Natural killer cell (primary cell): ENCODE measurements at regions not wholly inside any gene's neighbourhood (a gene's known extent, or its start where the extent isn't known, plus 50 kb on each side); places are given as distances from the start of the nearest gene placed in this dataset.
"Not testable (repeated sequence)": the region's sequence is repeated elsewhere in the genome, so short reads cannot be mapped to it uniquely, and the experiment has no call there.

Experiments used
- ATAC-seq, 3 donors: fragments of 150-1000 bp in 2 of 3; fragments of 200-7000 bp in 1 of 3; cut with Tn5 transposase; 1 replicate in 1 of 3; 2 replicates in 2 of 3; pipeline ENCODE4 v1.10.0; 2021; ENCODE audit warnings: mild to moderate bottlenecking in 2 of 3, moderate library complexity in 2 of 3
- DNase-seq, 2 donors: peaks; one replicate each; pipeline versions ENCODE4 v3.0.0 to v3.0.0-alpha.2; 2013 to 2021; ENCODE audit warnings: mixed read lengths in 1 of 2
- H3K27ac ChIP-seq: one replicate; pipeline ENCODE4 v1.5.1; 2013; ENCODE audit warnings: mild to moderate bottlenecking, low read length
- H3K27me3 ChIP-seq: one replicate; pipeline ENCODE4 v1.6.1; 2013; ENCODE audit warnings: low read length; ENCODE audit not compliant: control insufficient read depth, insufficient read depth
- H3K36me3 ChIP-seq: one replicate; pipeline ENCODE4 v1.6.1; 2013; ENCODE audit warnings: low read length; ENCODE audit not compliant: control insufficient read depth, insufficient read depth
- H3K4me1 ChIP-seq: one replicate; pipeline ENCODE4 v1.6.1; 2013; ENCODE audit warnings: low read length; ENCODE audit not compliant: control insufficient read depth, insufficient read depth
- H3K4me3 ChIP-seq: one replicate; pipeline ENCODE4 v1.5.1; 2013; ENCODE audit warnings: low read length
- H3K9me3 ChIP-seq: one replicate; pipeline ENCODE4 v1.6.1; 2013; ENCODE audit warnings: low read length; ENCODE audit not compliant: control insufficient read depth, insufficient read depth
- H3K27ac Mint-ChIP-seq, 2 donors: one replicate each; pipeline ENCODE4 v1.8.0; 2022; ENCODE audit warnings: mild to moderate bottlenecking in 2 of 2, mixed read lengths in 2 of 2, moderate library complexity in 1 of 2
- H3K27me3 Mint-ChIP-seq, 2 donors: one replicate each; pipeline ENCODE4 v1.8.0; 2022; ENCODE audit warnings: low read depth in 2 of 2, mixed read lengths in 2 of 2
- H3K36me3 Mint-ChIP-seq: one replicate; pipeline ENCODE4 v1.8.0; 2022; ENCODE audit warnings: mixed read lengths
- H3K4me1 Mint-ChIP-seq, 2 donors: one replicate each; pipeline ENCODE4 v1.8.0; 2022; ENCODE audit warnings: mixed read lengths in 2 of 2
- H3K4me3 Mint-ChIP-seq: one replicate; pipeline ENCODE4 v1.8.0; 2022; ENCODE audit warnings: mild to moderate bottlenecking, moderate library complexity, mixed read lengths
- H3K9me3 Mint-ChIP-seq, 2 donors: one replicate each; pipeline ENCODE4 v1.8.0; 2022; ENCODE audit warnings: mixed read lengths in 2 of 2
- CTCF ChIP-seq: fragments of 200-600 bp; IDR thresholded peaks from one replicate; pipeline ENCODE4 v1.8.0; 2022; ENCODE audit warnings: antibody characterized with exemption
- WGBS: methylation state at CpG from one replicate; pipeline ENCODE4 v1.1.7; 2013; ENCODE audit warnings: missing lambda C conversion rate; ENCODE audit not compliant: insufficient coverage; 5-methylcytosine and 5-hydroxymethylcytosine counted together
- intact Hi-C: fragments of 100-400 bp; cut with micrococcal nuclease; formaldehyde crosslinking; loops from one replicate; pipeline ENCODE4 v1.14.2; 2022

DNA sequence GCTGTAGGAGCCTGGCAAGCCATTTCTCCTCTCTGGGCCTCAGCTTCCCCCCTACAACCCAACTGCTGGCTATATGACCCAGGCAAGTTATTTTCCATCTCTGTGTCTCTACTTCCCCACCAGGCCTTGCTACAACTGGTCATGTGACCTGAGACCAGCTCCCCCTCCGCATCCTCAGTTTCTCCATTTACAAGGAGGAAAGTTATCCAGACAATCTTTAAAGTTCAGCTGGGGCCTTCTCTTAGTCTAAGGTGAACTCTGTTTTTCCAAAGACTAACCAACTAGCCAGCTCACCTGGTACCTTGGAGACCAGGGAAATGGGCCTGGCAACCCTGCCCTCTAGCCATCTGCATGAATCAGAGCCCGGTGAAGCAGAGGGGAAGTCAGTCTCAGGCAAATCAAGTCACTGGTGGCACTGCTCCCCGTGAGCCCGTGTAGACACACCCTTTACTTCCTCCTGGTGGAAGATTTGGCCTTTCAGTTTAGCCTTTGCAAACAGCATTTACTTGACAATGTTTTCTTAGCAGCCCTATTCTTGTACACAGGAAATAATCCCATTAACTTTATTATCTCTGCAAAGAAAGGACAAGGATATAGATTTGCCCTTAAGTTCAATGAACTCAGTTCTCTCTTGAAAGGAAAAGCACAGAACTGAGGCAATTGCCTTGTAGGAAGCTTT lies 157.7 kb downstream of the VEGFA start:
- Mint-ChIP-seq H3K27ac (no peak overlapping the region), H3K9me3 (no peaks in the 10 kb centered on the region), H3K36me3 (no peaks in the 10 kb centered on the region), H3K4me3 (no peak overlapping the region), H3K27me3 (peaks cover 0 to 13% of the 10 kb centered on the region in 2 donors), H3K4me1 (peaks cover 36 to 39% of the 10 kb centered on the region in 2 donors)
- intact Hi-C loops, result no loop called here
- no peak overlapping the region for H3K4me3 ChIP-seq
- ATAC-seq (no peak), DNase-seq (no peak)
- H3K36me3 ChIP-seq, result no peaks in the 10 kb centered on the region
- peaks cover 34% of the 10 kb centered on the region for H3K4me1 ChIP-seq
- H3K27me3 ChIP-seq, result no peaks in the 10 kb centered on the region
- WGBS, result 10% methylated on average over 3 of the region's 4 CpGs
- H3K27ac ChIP-seq, result no peak overlapping the region
- no peaks in the 10 kb centered on the region for H3K9me3 ChIP-seq
- no peak for TF ChIP-seq CTCF

- H3K36me3 Mint-ChIP-seq, result no peaks in the 10 kb centered on the region
- TF ChIP-seq CTCF, result no peak
- H3K4me1 Mint-ChIP-seq, result peaks cover 36 to 39% of the 10 kb centered on the region in 2 donors
- Histone ChIP-seq H3K9me3 (no peaks in the 10 kb centered on the region), H3K27me3 (no peaks in the 10 kb centered on the region), H3K36me3 (no peaks in the 10 kb centered on the region), H3K4me3 (no peak overlapping the region), H3K27ac (no peak overlapping the region), H3K4me1 (peaks cover 38% of the 10 kb centered on the region)
- no peak for ATAC-seq
- WGBS, result 81% methylated on average over 16 of the region's 17 CpGs
- no peak overlapping the region for H3K27ac Mint-ChIP-seq
- intact Hi-C loops, result no loop called here
- H3K4me3 Mint-ChIP-seq, result no peak overlapping the region
- no peak for DNase-seq
- H3K9me3 Mint-ChIP-seq, result no peaks in the 10 kb centered on the region
- H3K27me3 Mint-ChIP-seq, result peaks cover 0 to 13% of the 10 kb centered on the region in 2 donors
Observed at GRCh38 chr6:43926634-43927531, 156.9 kb downstream of the VEGFA start.

- H3K27me3 ChIP-seq, H3K27ac ChIP-seq, H3K4me3 ChIP-seq, ATAC-seq, H3K27ac Mint-ChIP-seq, H3K9me3 Mint-ChIP-seq, intact Hi-C loops, H3K36me3 Mint-ChIP-seq, H3K36me3 ChIP-seq, DNase-seq, H3K9me3 ChIP-seq, H3K4me3 Mint-ChIP-seq: not testable (repeated sequence)
- peaks cover 38% of the 10 kb centered on the region for H3K4me1 ChIP-seq
- Mint-ChIP-seq H3K27me3 (peaks cover 6 to 19% of the 10 kb centered on the region in 2 donors), H3K4me1 (peaks cover 36 to 43% of the 10 kb centered on the region in 2 donors)
- 93% methylated on average over 4 of the region's 7 CpGs for WGBS
Observed at GRCh38 chr6:43925636-43926139, 155.7 kb downstream of the VEGFA start.

DNA sequence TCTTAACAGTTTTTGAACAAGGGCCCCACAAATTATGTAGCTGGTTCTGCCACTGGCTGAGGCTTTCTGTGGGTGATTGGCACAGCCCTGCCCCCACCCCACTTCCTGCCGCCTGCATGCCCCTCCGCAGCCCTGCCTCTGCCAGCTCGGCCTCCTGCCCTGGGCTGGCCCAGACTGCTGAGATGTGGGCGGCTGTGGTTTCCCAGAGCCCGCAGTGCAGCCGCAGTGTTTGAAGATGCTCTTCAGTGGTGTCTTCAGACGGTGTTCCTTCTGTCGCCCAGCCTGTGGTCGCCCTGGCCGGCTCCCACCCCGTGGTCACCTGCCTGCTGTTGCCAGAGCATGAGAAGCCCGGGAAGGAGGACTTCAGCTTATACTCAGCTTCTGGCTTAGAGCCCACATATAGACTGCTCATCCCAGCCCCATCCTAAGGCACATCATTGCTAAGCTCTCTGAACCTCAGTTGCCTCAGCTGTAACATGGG lies 154.3 kb downstream of the VEGFA start:
- Mint-ChIP-seq H3K36me3 (no peaks in the 10 kb centered on the region), H3K4me3 (peak overlapping the region; percentile 68), H3K27me3 (peaks cover 17 to 26% of the 10 kb centered on the region in 2 donors), H3K27ac (peak overlapping the region in 1 of 2 donors; percentile 51), H3K9me3 (no peaks in the 10 kb centered on the region), H3K4me1 (peaks cover 36 to 44% of the 10 kb centered on the region in 2 donors)
- ATAC-seq (peak; percentile 86 to 97 (median 93)), DNase-seq (peak; percentile 65 to 66)
- no peaks in the 10 kb centered on the region for H3K36me3 ChIP-seq
- 0% methylated on average over 12 of the region's 12 CpGs for WGBS
- no peak overlapping the region for H3K27ac ChIP-seq
- intact Hi-C loops, result no loop called here
- peaks cover 38% of the 10 kb centered on the region for H3K4me1 ChIP-seq
- TF ChIP-seq CTCF, result no peak
- no peaks in the 10 kb centered on the region for H3K9me3 ChIP-seq
- no peak overlapping the region for H3K4me3 ChIP-seq
- peaks cover 5% of the 10 kb centered on the region for H3K27me3 ChIP-seq
